Mesendoderm (in vitro differentiated cells): ENCODE measurements at regions not wholly inside any gene's neighbourhood (a gene's known extent, or its start where the extent isn't known, plus 50 kb on each side); places are given as distances from the start of the nearest gene placed in this dataset.
A peak's percentile ranks its signal among the peaks of the same experiment; 100 is the strongest.
"Not testable (repeated sequence)": the region's sequence is repeated elsewhere in the genome, so short reads cannot be mapped to it uniquely, and the experiment has no call there.

Experiments used
- DNase-seq: peaks from one replicate; pipeline ENCODE4 v3.0.0; 2013
- H2AK5ac ChIP-seq: 2 replicates; pipeline ENCODE4 v1.6.1; 2013; ENCODE audit warnings: low read length, inconsistent platforms
- H2BK120ac ChIP-seq: 2 replicates; pipeline ENCODE4 v1.6.1; 2013; ENCODE audit warnings: low read depth, mild to moderate bottlenecking, low read length, moderate library complexity, mixed read lengths
- H2BK15ac ChIP-seq: replicated peaks from 2 replicates; pipeline ENCODE4 v1.6.1; 2013; ENCODE audit warnings: low read depth, mild to moderate bottlenecking, moderate library complexity
- H2BK5ac ChIP-seq: 2 replicates; pipeline ENCODE4 v1.6.1; 2013; ENCODE audit warnings: low read length, inconsistent platforms
- H3K18ac ChIP-seq: 2 replicates; pipeline ENCODE4 v1.6.1; 2013; ENCODE audit warnings: mild to moderate bottlenecking, low read length, mixed read lengths
- H3K23ac ChIP-seq: one replicate; pipeline ENCODE4 v1.6.1; 2013; ENCODE audit warnings: low read length
- H3K27ac ChIP-seq: 2 replicates; pipeline ENCODE4 v1.5.1; 2013; ENCODE audit warnings: low read depth, mild to moderate bottlenecking, inconsistent platforms, low read length, moderate library complexity
- H3K27me3 ChIP-seq: 2 replicates; pipeline ENCODE4 v1.6.1; 2013; ENCODE audit warnings: low read length, control low read depth, mild to moderate bottlenecking, inconsistent platforms; ENCODE audit not compliant: insufficient read depth, poor library complexity
- H3K36me3 ChIP-seq: 2 replicates; pipeline ENCODE4 v1.6.1; 2013; ENCODE audit warnings: low read length, inconsistent platforms; ENCODE audit not compliant: control insufficient read depth, insufficient read depth
- H3K4ac ChIP-seq: one replicate; pipeline ENCODE4 v1.6.1; 2013; ENCODE audit warnings: low read depth, mild to moderate bottlenecking, low read length, moderate library complexity
- H3K4me1 ChIP-seq: 2 replicates; pipeline ENCODE4 v1.6.1; 2013; ENCODE audit warnings: low read depth, low read length, inconsistent platforms; ENCODE audit not compliant: control insufficient read depth
- H3K4me2 ChIP-seq: 2 replicates; pipeline ENCODE4 v1.6.1; 2013; ENCODE audit warnings: low read length
- H3K4me3 ChIP-seq: 2 replicates; pipeline ENCODE4 v1.5.1; 2013; ENCODE audit warnings: mild to moderate bottlenecking, low read length
- H3K56ac ChIP-seq: one replicate; pipeline ENCODE4 v1.6.1; 2013; ENCODE audit warnings: low read length
- H3K79me1 ChIP-seq: 2 replicates; pipeline ENCODE4 v1.6.1; 2013; ENCODE audit warnings: low read length, inconsistent platforms
- H3K79me2 ChIP-seq: 2 replicates; pipeline ENCODE4 v1.6.1; 2013; ENCODE audit warnings: mild to moderate bottlenecking, low read length; ENCODE audit not compliant: control insufficient read depth, insufficient read depth
- H3K9ac ChIP-seq: 2 replicates; pipeline ENCODE4 v1.6.1; 2013; ENCODE audit warnings: low read length, inconsistent platforms
- H4K5ac ChIP-seq: one replicate; pipeline ENCODE4 v1.6.1; 2013; ENCODE audit warnings: low read length
- H4K8ac ChIP-seq: one replicate; pipeline ENCODE4 v1.6.1; 2013; ENCODE audit warnings: low read depth, mild to moderate bottlenecking, control low read depth, low read length, moderate library complexity
- WGBS: extraction: QIAGEN DNeasy Blood & Tissue Kit; methylation state at CpG from one replicate; pipeline ENCODE4 v1.1.7; 2013; ENCODE audit warnings: low lambda C conversion rate, missing lambda C conversion rate; ENCODE audit not compliant: insufficient coverage; ENCODE audit errors: extremely low coverage; 5-methylcytosine and 5-hydroxymethylcytosine counted together

DNA sequence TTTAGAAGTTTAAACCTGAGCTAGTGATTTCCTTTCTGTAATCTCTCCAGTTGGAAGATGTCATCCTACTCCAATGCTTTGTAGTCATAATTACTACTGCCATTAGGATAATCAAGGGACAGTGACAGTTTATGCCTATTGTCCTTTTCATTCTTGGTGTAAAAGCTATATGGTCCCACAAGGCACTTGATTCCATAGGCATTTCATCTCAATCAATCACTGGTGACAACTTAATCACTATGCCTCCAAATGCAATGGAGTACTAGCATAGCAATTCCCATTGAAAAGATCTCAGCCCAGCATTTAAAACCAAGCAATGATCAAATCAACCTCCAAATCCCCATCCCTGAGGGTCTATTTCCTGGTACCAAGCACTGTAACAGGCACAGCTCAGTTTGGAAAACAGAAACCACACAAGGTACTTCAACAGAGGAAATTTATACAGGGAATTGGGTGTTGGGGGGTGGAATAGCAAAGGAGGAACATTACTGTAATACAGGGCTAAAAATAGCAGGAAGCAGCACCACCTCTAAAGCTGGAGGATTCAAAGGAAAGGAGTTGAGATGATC is 51.0 kb downstream of the FHIP2A start:
- H3K4me2 ChIP-seq, result no peak overlapping the region
- no peak overlapping the region for H3K27ac ChIP-seq
- H3K4me3 ChIP-seq, result no peak overlapping the region
- H3K4ac ChIP-seq, result no peak overlapping the region
- no peak overlapping the region for H3K23ac ChIP-seq
- no peak overlapping the region for H3K56ac ChIP-seq
- H3K18ac ChIP-seq, result no peak overlapping the region
- no peak overlapping the region for H2BK120ac ChIP-seq
- no peak overlapping the region for H2BK15ac ChIP-seq
- no peaks in the 10 kb centered on the region for H3K79me1 ChIP-seq
- H3K27me3 ChIP-seq, result no peaks in the 10 kb centered on the region
- no peak overlapping the region for H3K9ac ChIP-seq
- no peak overlapping the region for H2AK5ac ChIP-seq
- no peak overlapping the region for H4K8ac ChIP-seq
- no peaks in the 10 kb centered on the region for H3K36me3 ChIP-seq
- H3K4me1 ChIP-seq, result no peaks in the 10 kb centered on the region
- DNase-seq, result no peak
- H3K79me2 ChIP-seq, result no peaks in the 10 kb centered on the region
- no peak overlapping the region for H4K5ac ChIP-seq
- no peak overlapping the region for H2BK5ac ChIP-seq

GRCh38 chr10:114874827-114875411 is 53.3 kb downstream of the FHIP2A start:
- DNase-seq, result peak; percentile 93
- H3K4me3 ChIP-seq, result no peak overlapping the region
- no peak overlapping the region for H4K8ac ChIP-seq
- H3K4me1 ChIP-seq, result peaks cover under 1% of the 10 kb centered on the region
- no peaks in the 10 kb centered on the region for H3K79me1 ChIP-seq
- H2BK120ac ChIP-seq, result no peak overlapping the region
- H3K4me2 ChIP-seq, result no peak overlapping the region
- H3K79me2 ChIP-seq, result no peaks in the 10 kb centered on the region
- peak overlapping the region; percentile 47 for H4K5ac ChIP-seq
- no peak overlapping the region for H2BK5ac ChIP-seq
- no peak overlapping the region for H2BK15ac ChIP-seq
- H3K18ac ChIP-seq, result peak overlapping the region; percentile 76
- H2AK5ac ChIP-seq, result no peak overlapping the region
- H3K4ac ChIP-seq, result peak overlapping the region; percentile 25
- no CpG with 5 or more reads among the region's 17 CpGs for WGBS
- no peaks in the 10 kb centered on the region for H3K36me3 ChIP-seq
- peak overlapping the region; percentile 76 for H3K56ac ChIP-seq
- H3K9ac ChIP-seq, result no peak overlapping the region
- H3K27me3 ChIP-seq, result no peaks in the 10 kb centered on the region
- H3K27ac ChIP-seq, result no peak overlapping the region
- H3K23ac ChIP-seq, result no peak overlapping the region

GRCh38 chr10:114875590-114876081 is 54.1 kb downstream of the FHIP2A start:
- H3K79me2 ChIP-seq, H2BK5ac ChIP-seq, H3K4me3 ChIP-seq, H3K18ac ChIP-seq, H3K36me3 ChIP-seq, H2BK15ac ChIP-seq, H3K79me1 ChIP-seq, H3K27ac ChIP-seq, H3K4me2 ChIP-seq, DNase-seq, H2AK5ac ChIP-seq, H3K27me3 ChIP-seq, H3K9ac ChIP-seq, H3K56ac ChIP-seq, H3K4ac ChIP-seq, H2BK120ac ChIP-seq, H3K4me1 ChIP-seq, H3K23ac ChIP-seq, H4K8ac ChIP-seq, H4K5ac ChIP-seq: not testable (repeated sequence)
- no CpG with 5 or more reads among the region's 4 CpGs for WGBS

DNA sequence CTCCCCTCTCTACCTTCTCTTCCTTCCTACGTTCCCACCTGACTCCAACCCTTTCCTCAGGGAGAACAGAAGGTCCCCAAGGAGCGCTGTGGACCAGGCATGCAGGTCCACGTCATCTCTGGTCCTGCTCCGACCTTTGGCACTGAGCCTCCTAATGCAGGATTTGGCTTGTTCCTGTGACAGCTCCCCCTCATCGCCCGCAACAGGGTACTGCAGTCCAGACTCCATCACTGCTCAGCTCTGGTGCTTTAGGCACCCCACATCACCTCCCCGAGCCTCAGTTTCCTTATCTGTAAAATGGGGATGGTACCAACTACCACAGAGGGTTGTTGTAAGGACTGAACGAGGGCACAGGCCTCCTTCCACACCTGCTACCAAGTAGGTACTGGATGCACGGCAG is 54.6 kb downstream of the FHIP2A start:
- H4K8ac ChIP-seq, result no peak overlapping the region
- H2BK120ac ChIP-seq, result no peak overlapping the region
- no peak overlapping the region for H3K56ac ChIP-seq
- H3K4me2 ChIP-seq, result no peak overlapping the region
- H3K23ac ChIP-seq, result no peak overlapping the region
- H3K4ac ChIP-seq, result no peak overlapping the region
- no peak overlapping the region for H3K9ac ChIP-seq
- H3K27me3 ChIP-seq, result no peaks in the 10 kb centered on the region
- WGBS, result no CpG with 5 or more reads among the region's 9 CpGs
- no peaks in the 10 kb centered on the region for H3K79me1 ChIP-seq
- H2AK5ac ChIP-seq, result peak overlapping the region; percentile 54
- no peak overlapping the region for H3K4me3 ChIP-seq
- no peak overlapping the region for H2BK5ac ChIP-seq
- no peak overlapping the region for H4K5ac ChIP-seq
- H3K79me2 ChIP-seq, result no peaks in the 10 kb centered on the region
- no peaks in the 10 kb centered on the region for H3K36me3 ChIP-seq
- no peak overlapping the region for H3K18ac ChIP-seq
- H3K4me1 ChIP-seq, result peaks cover 2% of the 10 kb centered on the region
- peak; percentile 43 for DNase-seq
- no peak overlapping the region for H2BK15ac ChIP-seq
- H3K27ac ChIP-seq, result no peak overlapping the region

- no CpG with 5 or more reads among the region's 20 CpGs for WGBS
- Histone ChIP-seq H2BK5ac (no peak overlapping the region), H3K9ac (peak overlapping the region; percentile 35), H2AK5ac (no peak overlapping the region), H3K79me2 (no peaks in the 10 kb centered on the region), H3K36me3 (no peaks in the 10 kb centered on the region), H2BK120ac (no peak overlapping the region), H3K23ac (no peak overlapping the region), H4K5ac (no peak overlapping the region), H3K56ac (no peak overlapping the region), H3K27me3 (no peaks in the 10 kb centered on the region), H3K4ac (no peak overlapping the region), H3K79me1 (no peaks in the 10 kb centered on the region), H3K4me1 (peaks cover 6% of the 10 kb centered on the region), H3K4me3 (no peak overlapping the region), H3K18ac (no peak overlapping the region), H4K8ac (no peak overlapping the region), H3K27ac (no peak overlapping the region), H2BK15ac (no peak overlapping the region), H3K4me2 (no peak overlapping the region)
- DNase-seq, result peak; percentile 90
Observed at GRCh38 chr10:114876602-114877300, 55.2 kb downstream of the FHIP2A start.
